KG1 (cell line): ENCODE measurements at regions not wholly inside any gene's neighbourhood (a gene's known extent, or its start where the extent isn't known, plus 50 kb on each side); places are given as distances from the start of the nearest gene placed in this dataset.
"Not testable (repeated sequence)": the region's sequence is repeated elsewhere in the genome, so short reads cannot be mapped to it uniquely, and the experiment has no call there.

ENCODE experiments used
- DNase-seq: peaks from one replicate; lab custom pipeline; 2025; lab: John Stamatoyannopoulos, UW

GRCh38 chr9:78674874-78675273, 377.9 kb downstream of the PSAT1 start:
- DNase-seq, result no peak

GRCh38 chr9:78676009-78676408, 379.1 kb downstream of the PSAT1 start:
- no peak for DNase-seq

GRCh38 chr9:78676623-78677022, 379.7 kb downstream of the PSAT1 start:
- no peak for DNase-seq

GRCh38 chr9:78677326-78677725, 380.4 kb downstream of the PSAT1 start:
- DNase-seq, result no peak

GRCh38 chr9:78678877-78679276, 382.0 kb downstream of the PSAT1 start:
- DNase-seq, result no peak

- no peak for DNase-seq
These were observed 383.3 kb downstream of the PSAT1 start for GRCh38 chr9:78680196-78680595.

- no peak for DNase-seq
These were observed 385.3 kb downstream of the PSAT1 start for GRCh38 chr9:78682216-78682615.

GRCh38 chr9:78685471-78685870, 388.5 kb downstream of the PSAT1 start:
- no peak for DNase-seq

- no peak for DNase-seq
These were observed 391.9 kb downstream of the PSAT1 start for GRCh38 chr9:78688796-78689195.

- no peak for DNase-seq
These were observed 394.6 kb downstream of the PSAT1 start for GRCh38 chr9:78691542-78691941.

GRCh38 chr9:78692871-78693270, 395.9 kb downstream of the PSAT1 start:
- DNase-seq, result no peak

- no peak for DNase-seq
These were observed 398.0 kb downstream of the PSAT1 start for GRCh38 chr9:78694974-78695373.

GRCh38 chr9:78695519-78695918, 398.6 kb downstream of the PSAT1 start:
- no peak for DNase-seq

- no peak for DNase-seq
These were observed 400.7 kb downstream of the PSAT1 start for GRCh38 chr9:78697618-78698017.

GRCh38 chr9:78698371-78698770, 401.4 kb downstream of the PSAT1 start:
- DNase-seq, result no peak

- DNase-seq, result not testable (repeated sequence)
These were observed 402.3 kb downstream of the PSAT1 start for GRCh38 chr9:78699217-78699616.

GRCh38 chr9:78704153-78704552, 407.2 kb downstream of the PSAT1 start:
- DNase-seq, result not testable (repeated sequence)

- no peak for DNase-seq
These were observed 410.2 kb downstream of the PSAT1 start for GRCh38 chr9:78707080-78707479.

GRCh38 chr9:78707481-78707991, 410.6 kb downstream of the PSAT1 start:
- no peak for DNase-seq

- DNase-seq, result no peak
These were observed 416.1 kb downstream of the PSAT1 start for GRCh38 chr9:78712903-78713613.

- no peak for DNase-seq
These were observed 416.9 kb downstream of the PSAT1 start for GRCh38 chr9:78713614-78714405.

- no peak for DNase-seq
These were observed 417.7 kb downstream of the PSAT1 start for GRCh38 chr9:78714576-78714975.

GRCh38 chr9:78719029-78719428, 422.1 kb downstream of the PSAT1 start:
- DNase-seq, result not testable (repeated sequence)
